GM12875 (cell line): ENCODE measurements at regions not wholly inside any gene's neighbourhood (a gene's known extent, or its start where the extent isn't known, plus 50 kb on each side); places are given as distances from the start of the nearest gene placed in this dataset.

Experiments
- H3K4me3 ChIP-seq: one replicate; pipeline ENCODE4 v1.5.1; 2011; ENCODE audit warnings: low read depth, low read length, control low read depth
- TF ChIP-seq, protein P1 (sequence below): IDR thresholded peaks from 2 replicates; pipeline ENCODE4 v1.5.1; 2011; ENCODE audit warnings: low read depth, mild to moderate bottlenecking, control low read depth, inconsistent platforms, low read length, moderate library complexity, borderline replicate concordance; ENCODE audit not compliant: insufficient read depth

- H3K4me3 ChIP-seq, result no peak overlapping the region
- TF ChIP-seq, protein P1, sequence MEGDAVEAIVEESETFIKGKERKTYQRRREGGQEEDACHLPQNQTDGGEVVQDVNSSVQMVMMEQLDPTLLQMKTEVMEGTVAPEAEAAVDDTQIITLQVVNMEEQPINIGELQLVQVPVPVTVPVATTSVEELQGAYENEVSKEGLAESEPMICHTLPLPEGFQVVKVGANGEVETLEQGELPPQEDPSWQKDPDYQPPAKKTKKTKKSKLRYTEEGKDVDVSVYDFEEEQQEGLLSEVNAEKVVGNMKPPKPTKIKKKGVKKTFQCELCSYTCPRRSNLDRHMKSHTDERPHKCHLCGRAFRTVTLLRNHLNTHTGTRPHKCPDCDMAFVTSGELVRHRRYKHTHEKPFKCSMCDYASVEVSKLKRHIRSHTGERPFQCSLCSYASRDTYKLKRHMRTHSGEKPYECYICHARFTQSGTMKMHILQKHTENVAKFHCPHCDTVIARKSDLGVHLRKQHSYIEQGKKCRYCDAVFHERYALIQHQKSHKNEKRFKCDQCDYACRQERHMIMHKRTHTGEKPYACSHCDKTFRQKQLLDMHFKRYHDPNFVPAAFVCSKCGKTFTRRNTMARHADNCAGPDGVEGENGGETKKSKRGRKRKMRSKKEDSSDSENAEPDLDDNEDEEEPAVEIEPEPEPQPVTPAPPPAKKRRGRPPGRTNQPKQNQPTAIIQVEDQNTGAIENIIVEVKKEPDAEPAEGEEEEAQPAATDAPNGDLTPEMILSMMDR, result no peak
Observed at GRCh38 chr7:69217516-69218350, 380.5 kb upstream of the AUTS2 start.

- TF ChIP-seq, protein P1, result no peak
- no peak overlapping the region for H3K4me3 ChIP-seq
Observed at GRCh38 chr7:69218576-69218975, 379.7 kb upstream of the AUTS2 start.

DNA sequence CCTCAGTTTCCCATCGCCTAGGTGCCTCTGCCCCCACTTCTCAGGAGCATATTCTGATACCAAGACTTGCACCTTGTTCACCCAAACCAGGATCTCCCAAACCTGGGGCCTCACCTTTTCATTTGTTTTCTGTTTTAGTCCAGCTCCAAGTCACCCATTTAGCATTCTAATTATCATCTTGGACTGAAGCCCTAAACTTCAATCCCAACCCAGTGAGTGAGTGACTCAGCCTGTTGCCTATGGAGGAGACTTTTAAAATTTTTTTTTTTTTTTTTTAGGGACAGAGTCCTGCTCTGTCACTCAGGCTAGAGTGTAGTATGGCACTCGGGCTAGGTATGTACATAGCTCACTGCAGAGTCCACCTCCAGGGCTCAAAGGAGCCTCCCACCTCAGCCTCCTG is 378.9 kb upstream of the AUTS2 start:
- H3K4me3 ChIP-seq, result no peak overlapping the region
- TF ChIP-seq, protein P1, result no peak

GRCh38 chr7:69225259-69225943 is 372.9 kb upstream of the AUTS2 start:
- TF ChIP-seq, protein P1, result no peak
- no peak overlapping the region for H3K4me3 ChIP-seq

DNA sequence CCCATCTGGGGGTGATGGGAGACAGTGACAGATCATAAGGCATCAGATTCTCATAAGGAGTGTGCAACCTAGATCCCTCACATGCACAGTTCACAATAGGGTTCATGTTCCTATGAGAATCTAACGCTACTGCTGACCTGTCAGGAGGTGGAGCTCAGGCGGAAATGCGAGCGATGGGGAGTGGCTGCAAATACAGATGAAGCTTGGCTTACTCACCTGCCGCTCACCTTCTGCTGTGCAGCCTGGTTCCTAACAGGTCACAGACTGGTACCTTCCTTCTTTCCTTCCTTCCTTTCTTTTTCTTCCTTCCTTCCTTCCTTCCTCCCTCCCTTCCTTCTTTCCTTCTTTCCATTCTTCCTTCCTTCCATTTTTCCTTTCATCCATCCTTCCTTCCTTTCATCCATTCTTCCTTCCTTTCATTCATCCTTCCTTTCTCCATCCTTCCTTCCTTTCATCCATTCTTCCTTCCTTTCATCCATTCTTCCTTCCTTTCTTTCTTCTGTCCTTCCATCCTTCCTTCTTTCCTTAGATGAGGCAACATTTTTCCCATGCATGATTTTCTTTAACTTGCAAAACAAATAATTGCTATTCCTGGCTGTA is 370.0 kb upstream of the AUTS2 start:
- H3K4me3 ChIP-seq, result no peak overlapping the region
- TF ChIP-seq, protein P1, result no peak

- no peak overlapping the region for H3K4me3 ChIP-seq
- TF ChIP-seq, protein P1, result no peak
Observed at GRCh38 chr7:69232445-69233376, 365.6 kb upstream of the AUTS2 start.
